ENCODE measurements at regions not wholly inside any gene's neighbourhood (a gene's known extent, or its start where the extent isn't known, plus 50 kb on each side); places are given as distances from the start of the nearest gene placed in this dataset.

GRCh38 chr3:174419216-174419615, 439.9 kb upstream of the NAALADL2 start:
- no peak for DNase-seq (ENCODE audit: low read depth, low spot score)
- no peak overlapping the region for H3K9ac ChIP-seq (ENCODE audit: insufficient read length, low read depth)
- no peak overlapping the region for H3K4me3 ChIP-seq (ENCODE audit: insufficient read length, low read depth)
- H3K36me3 ChIP-seq (ENCODE audit: insufficient read depth, insufficient read length, low read length), result no peaks in the 10 kb centered on the region
- no peaks in the 10 kb centered on the region for H3K4me1 ChIP-seq (ENCODE audit: insufficient read depth, insufficient read length)
- TF ChIP-seq SUZ12 (IDR thresholded peaks at IDR 0.05; ENCODE audit: extremely low read depth, insufficient read depth, insufficient read length) (no peak), YY1 (IDR thresholded peaks at IDR 0.05; ENCODE audit: insufficient read depth, insufficient read length) (no peak), ZNF274 (IDR thresholded peaks at IDR 0.05; ENCODE audit: low read depth, low read length) (no peak)
- H3K9me3 ChIP-seq (ENCODE audit: insufficient read depth, low read length), result no peaks in the 10 kb centered on the region
- no peaks in the 10 kb centered on the region for H3K27me3 ChIP-seq (ENCODE audit: insufficient read depth, insufficient read length)

GRCh38 chr3:174423936-174424335, 435.2 kb upstream of the NAALADL2 start:
- no peak overlapping the region for H3K4me3 ChIP-seq (ENCODE audit: insufficient read length, low read depth)
- H3K36me3 ChIP-seq (ENCODE audit: insufficient read depth, insufficient read length, low read length), result no peaks in the 10 kb centered on the region
- no peak overlapping the region for H3K9ac ChIP-seq (ENCODE audit: insufficient read length, low read depth)
- H3K27me3 ChIP-seq (ENCODE audit: insufficient read depth, insufficient read length), result no peaks in the 10 kb centered on the region
- H3K4me1 ChIP-seq (ENCODE audit: insufficient read depth, insufficient read length), result no peaks in the 10 kb centered on the region
- no peaks in the 10 kb centered on the region for H3K9me3 ChIP-seq (ENCODE audit: insufficient read depth, low read length)
- TF ChIP-seq YY1 (IDR thresholded peaks at IDR 0.05; ENCODE audit: insufficient read depth, insufficient read length), result no peak
- no peak for TF ChIP-seq SUZ12 (IDR thresholded peaks at IDR 0.05; ENCODE audit: extremely low read depth, insufficient read depth, insufficient read length)
- no peak for TF ChIP-seq ZNF274 (IDR thresholded peaks at IDR 0.05; ENCODE audit: low read depth, low read length)
- no peak for DNase-seq (ENCODE audit: low read depth, low spot score)

GRCh38 chr3:174424656-174425055, 434.5 kb upstream of the NAALADL2 start:
- Histone ChIP-seq H3K27me3 (ENCODE audit: insufficient read depth, insufficient read length) (no peaks in the 10 kb centered on the region), H3K9ac (ENCODE audit: insufficient read length, low read depth) (no peak overlapping the region), H3K9me3 (ENCODE audit: insufficient read depth, low read length) (no peaks in the 10 kb centered on the region), H3K4me1 (ENCODE audit: insufficient read depth, insufficient read length) (no peaks in the 10 kb centered on the region), H3K4me3 (ENCODE audit: insufficient read length, low read depth) (no peak overlapping the region), H3K36me3 (ENCODE audit: insufficient read depth, insufficient read length, low read length) (no peaks in the 10 kb centered on the region)
- DNase-seq (ENCODE audit: low read depth, low spot score), result no peak
- TF ChIP-seq ZNF274 (IDR thresholded peaks at IDR 0.05; ENCODE audit: low read depth, low read length) (no peak), SUZ12 (IDR thresholded peaks at IDR 0.05; ENCODE audit: extremely low read depth, insufficient read depth, insufficient read length) (no peak), YY1 (IDR thresholded peaks at IDR 0.05; ENCODE audit: insufficient read depth, insufficient read length) (no peak)

- Histone ChIP-seq H3K4me3 (ENCODE audit: insufficient read length, low read depth) (no peak overlapping the region), H3K9me3 (ENCODE audit: insufficient read depth, low read length) (no peaks in the 10 kb centered on the region), H3K4me1 (ENCODE audit: insufficient read depth, insufficient read length) (no peaks in the 10 kb centered on the region), H3K9ac (ENCODE audit: insufficient read length, low read depth) (no peak overlapping the region), H3K36me3 (ENCODE audit: insufficient read depth, insufficient read length, low read length) (no peaks in the 10 kb centered on the region), H3K27me3 (ENCODE audit: insufficient read depth, insufficient read length) (no peaks in the 10 kb centered on the region)
- TF ChIP-seq ZNF274 (IDR thresholded peaks at IDR 0.05; ENCODE audit: low read depth, low read length), result no peak
- TF ChIP-seq SUZ12 (IDR thresholded peaks at IDR 0.05; ENCODE audit: extremely low read depth, insufficient read depth, insufficient read length), result no peak
- TF ChIP-seq YY1 (IDR thresholded peaks at IDR 0.05; ENCODE audit: insufficient read depth, insufficient read length), result no peak
- no peak for DNase-seq (ENCODE audit: low read depth, low spot score)
Measured at GRCh38 chr3:174425422-174425821, 433.7 kb upstream of the NAALADL2 start.

GRCh38 chr3:174430986-174431385, 428.1 kb upstream of the NAALADL2 start:
- Histone ChIP-seq H3K4me3 (ENCODE audit: insufficient read length, low read depth) (no peak overlapping the region), H3K27me3 (ENCODE audit: insufficient read depth, insufficient read length) (no peaks in the 10 kb centered on the region), H3K9me3 (ENCODE audit: insufficient read depth, low read length) (no peaks in the 10 kb centered on the region), H3K36me3 (ENCODE audit: insufficient read depth, insufficient read length, low read length) (no peaks in the 10 kb centered on the region), H3K4me1 (ENCODE audit: insufficient read depth, insufficient read length) (no peaks in the 10 kb centered on the region), H3K9ac (ENCODE audit: insufficient read length, low read depth) (no peak overlapping the region)
- TF ChIP-seq ZNF274 (IDR thresholded peaks at IDR 0.05; ENCODE audit: low read depth, low read length) (no peak), YY1 (IDR thresholded peaks at IDR 0.05; ENCODE audit: insufficient read depth, insufficient read length) (no peak), SUZ12 (IDR thresholded peaks at IDR 0.05; ENCODE audit: extremely low read depth, insufficient read depth, insufficient read length) (no peak)
- no peak for DNase-seq (ENCODE audit: low read depth, low spot score)

GRCh38 chr3:174431717-174432116, 427.4 kb upstream of the NAALADL2 start:
- Histone ChIP-seq H3K27me3 (ENCODE audit: insufficient read depth, insufficient read length) (no peaks in the 10 kb centered on the region), H3K9me3 (ENCODE audit: insufficient read depth, low read length) (no peaks in the 10 kb centered on the region), H3K9ac (ENCODE audit: insufficient read length, low read depth) (no peak overlapping the region), H3K4me1 (ENCODE audit: insufficient read depth, insufficient read length) (no peaks in the 10 kb centered on the region), H3K36me3 (ENCODE audit: insufficient read depth, insufficient read length, low read length) (no peaks in the 10 kb centered on the region), H3K4me3 (ENCODE audit: insufficient read length, low read depth) (no peak overlapping the region)
- DNase-seq (ENCODE audit: low read depth, low spot score), result no peak
- TF ChIP-seq YY1 (IDR thresholded peaks at IDR 0.05; ENCODE audit: insufficient read depth, insufficient read length) (no peak), SUZ12 (IDR thresholded peaks at IDR 0.05; ENCODE audit: extremely low read depth, insufficient read depth, insufficient read length) (no peak), ZNF274 (IDR thresholded peaks at IDR 0.05; ENCODE audit: low read depth, low read length) (no peak)

GRCh38 chr3:174436367-174436766, 422.8 kb upstream of the NAALADL2 start:
- Histone ChIP-seq H3K27me3 (ENCODE audit: insufficient read depth, insufficient read length) (no peaks in the 10 kb centered on the region), H3K9ac (ENCODE audit: insufficient read length, low read depth) (no peak overlapping the region), H3K9me3 (ENCODE audit: insufficient read depth, low read length) (no peaks in the 10 kb centered on the region), H3K4me3 (ENCODE audit: insufficient read length, low read depth) (no peak overlapping the region), H3K4me1 (ENCODE audit: insufficient read depth, insufficient read length) (no peaks in the 10 kb centered on the region), H3K36me3 (ENCODE audit: insufficient read depth, insufficient read length, low read length) (no peaks in the 10 kb centered on the region)
- no peak for DNase-seq (ENCODE audit: low read depth, low spot score)
- TF ChIP-seq SUZ12 (IDR thresholded peaks at IDR 0.05; ENCODE audit: extremely low read depth, insufficient read depth, insufficient read length) (no peak), YY1 (IDR thresholded peaks at IDR 0.05; ENCODE audit: insufficient read depth, insufficient read length) (no peak), ZNF274 (IDR thresholded peaks at IDR 0.05; ENCODE audit: low read depth, low read length) (no peak)

All from NT2/D1 (cell line).